Thoracic aorta (tissue), 2 donors: ENCODE measurements at regions not wholly inside any gene's neighbourhood (a gene's known extent, or its start where the extent isn't known, plus 50 kb on each side); places are given as distances from the start of the nearest gene placed in this dataset.
"Not testable (repeated sequence)": the region's sequence is repeated elsewhere in the genome, so short reads cannot be mapped to it uniquely, and the experiment has no call there.

Experiments
- ATAC-seq: fragments of 150-250 bp; one replicate; pipeline ENCODE4 v1.8.0; 2017; ENCODE audit warnings: low read depth; ENCODE audit not compliant: insufficient number of reproducible peaks, low FRiP score
- DNase-seq: peaks from one replicate; pipeline ENCODE4 v3.0.0-alpha.2; 2020; ENCODE audit warnings: low spot score
- H3K27ac ChIP-seq, 2 donors: fragments of 200-600 bp; sonication (generic); 1 replicate in 1 of 2; 2 replicates in 1 of 2; pipeline ENCODE4 v1.5.1; 2016; ENCODE audit warnings: mild to moderate bottlenecking in 2 of 2, moderate library complexity in 2 of 2
- H3K27me3 ChIP-seq: fragments of 200-600 bp; sonication (generic); replicated peaks from 2 replicates; pipeline ENCODE4 v1.6.0; 2016; ENCODE audit warnings: mild to moderate bottlenecking; ENCODE audit not compliant: insufficient read depth
- H3K36me3 ChIP-seq: fragments of 200-600 bp; sonication (generic); one replicate; pipeline ENCODE4 v1.5.1; 2016
- H3K4me1 ChIP-seq, 2 donors: fragments of 200-600 bp; sonication (generic); 1 replicate in 1 of 2; 2 replicates in 1 of 2; pipeline versions ENCODE4 v1.5.1 to v1.6.0; 2016; ENCODE audit warnings: low read depth in 2 of 2, mild to moderate bottlenecking in 1 of 2; ENCODE audit not compliant: control insufficient read depth in 1 of 2
- H3K4me3 ChIP-seq: fragments of 200-600 bp; sonication (generic); 2 replicates; pipeline ENCODE4 v1.5.1; 2016; ENCODE audit warnings: mild to moderate bottlenecking
- H3K9me3 ChIP-seq: fragments of 200-600 bp; sonication (generic); 2 replicates; pipeline ENCODE4 v1.5.1; 2016
- TF ChIP-seq, protein P1 (sequence below): fragments of 200-600 bp; sonication (generic); IDR thresholded peaks from one replicate; pipeline ENCODE4 v1.5.1; 2019; ENCODE audit warnings: antibody characterized with exemption

DNA sequence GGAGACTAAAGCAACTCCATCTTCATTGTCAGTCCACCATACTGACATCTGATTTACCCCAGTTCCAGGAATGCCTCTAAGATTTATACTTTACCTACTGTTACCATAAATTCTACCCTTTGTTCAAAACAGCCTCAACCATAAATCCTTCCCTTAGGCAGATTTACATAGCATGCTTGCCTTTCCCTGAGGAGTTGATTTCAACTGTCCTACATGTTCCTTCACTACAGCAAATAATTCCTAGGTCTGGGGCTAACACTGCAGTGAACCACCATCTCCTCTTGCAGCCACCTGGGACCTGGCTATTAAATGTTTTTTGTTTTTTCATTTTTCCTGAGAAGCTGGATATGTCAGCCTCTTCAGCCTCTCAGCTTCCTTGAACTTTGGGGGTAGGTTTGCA is 166.9 kb upstream of the PDE4D start:
- Histone ChIP-seq H3K4me1 (no peaks in the 10 kb centered on the region), H3K4me3 (no peak overlapping the region), H3K9me3 (no peaks in the 10 kb centered on the region), H3K27ac (no peak overlapping the region), H3K27me3 (no peaks in the 10 kb centered on the region), H3K36me3 (no peaks in the 10 kb centered on the region)
- TF ChIP-seq, protein P1, sequence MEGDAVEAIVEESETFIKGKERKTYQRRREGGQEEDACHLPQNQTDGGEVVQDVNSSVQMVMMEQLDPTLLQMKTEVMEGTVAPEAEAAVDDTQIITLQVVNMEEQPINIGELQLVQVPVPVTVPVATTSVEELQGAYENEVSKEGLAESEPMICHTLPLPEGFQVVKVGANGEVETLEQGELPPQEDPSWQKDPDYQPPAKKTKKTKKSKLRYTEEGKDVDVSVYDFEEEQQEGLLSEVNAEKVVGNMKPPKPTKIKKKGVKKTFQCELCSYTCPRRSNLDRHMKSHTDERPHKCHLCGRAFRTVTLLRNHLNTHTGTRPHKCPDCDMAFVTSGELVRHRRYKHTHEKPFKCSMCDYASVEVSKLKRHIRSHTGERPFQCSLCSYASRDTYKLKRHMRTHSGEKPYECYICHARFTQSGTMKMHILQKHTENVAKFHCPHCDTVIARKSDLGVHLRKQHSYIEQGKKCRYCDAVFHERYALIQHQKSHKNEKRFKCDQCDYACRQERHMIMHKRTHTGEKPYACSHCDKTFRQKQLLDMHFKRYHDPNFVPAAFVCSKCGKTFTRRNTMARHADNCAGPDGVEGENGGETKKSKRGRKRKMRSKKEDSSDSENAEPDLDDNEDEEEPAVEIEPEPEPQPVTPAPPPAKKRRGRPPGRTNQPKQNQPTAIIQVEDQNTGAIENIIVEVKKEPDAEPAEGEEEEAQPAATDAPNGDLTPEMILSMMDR: no peak
- ATAC-seq (no peak), DNase-seq (no peak)

DNA sequence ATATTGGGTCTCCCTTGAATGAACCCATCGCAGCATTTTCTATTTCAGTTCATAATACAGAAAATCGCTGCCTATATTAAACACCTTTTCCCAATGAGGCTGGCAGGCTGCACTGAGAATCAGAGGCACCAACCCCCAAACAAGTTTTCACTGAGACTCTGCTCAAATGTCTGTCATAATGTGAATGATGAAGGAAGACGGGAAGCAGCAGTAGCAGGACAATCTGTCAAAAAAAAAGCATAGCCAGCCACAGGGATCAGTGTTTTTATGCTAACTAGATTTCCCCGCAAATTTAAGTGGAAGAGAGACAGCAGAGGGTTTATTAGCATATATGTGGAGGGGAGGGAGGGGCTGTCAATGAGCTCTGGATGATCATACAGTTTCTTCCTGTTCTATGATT is 162.7 kb upstream of the PDE4D start:
- H3K27me3 ChIP-seq: no peaks in the 10 kb centered on the region
- ATAC-seq: no peak
- H3K4me3 ChIP-seq: no peak overlapping the region
- H3K9me3 ChIP-seq: no peaks in the 10 kb centered on the region
- no peaks in the 10 kb centered on the region for H3K36me3 ChIP-seq
- TF ChIP-seq, protein P1: no peak
- no peaks in the 10 kb centered on the region for H3K4me1 ChIP-seq
- H3K27ac ChIP-seq: no peak overlapping the region
- no peak for DNase-seq

DNA sequence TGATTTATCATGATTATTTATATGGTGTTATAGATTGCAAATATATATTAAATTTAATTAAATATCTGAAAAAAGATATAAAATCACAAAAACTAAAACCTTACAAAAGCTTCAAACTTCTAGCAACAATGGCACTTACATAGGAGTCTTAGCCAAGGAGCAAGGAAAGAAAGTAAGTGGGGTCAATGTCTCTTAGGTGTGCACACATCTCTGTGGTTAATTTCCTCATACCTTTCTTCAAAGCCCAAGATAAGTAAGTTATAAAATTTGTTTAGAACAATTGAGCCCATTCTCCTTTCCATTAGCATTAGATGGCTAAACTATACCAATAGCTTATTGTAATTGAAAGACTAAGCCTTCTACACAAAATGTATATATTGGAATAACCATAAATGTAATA is 161.6 kb upstream of the PDE4D start:
- H3K9me3 ChIP-seq: no peaks in the 10 kb centered on the region
- no peaks in the 10 kb centered on the region for H3K36me3 ChIP-seq
- DNase-seq (no peak), ATAC-seq (no peak)
- no peaks in the 10 kb centered on the region for H3K27me3 ChIP-seq
- H3K4me1 ChIP-seq: no peaks in the 10 kb centered on the region
- H3K4me3 ChIP-seq: no peak overlapping the region
- H3K27ac ChIP-seq: no peak overlapping the region
- TF ChIP-seq, protein P1: no peak

DNA sequence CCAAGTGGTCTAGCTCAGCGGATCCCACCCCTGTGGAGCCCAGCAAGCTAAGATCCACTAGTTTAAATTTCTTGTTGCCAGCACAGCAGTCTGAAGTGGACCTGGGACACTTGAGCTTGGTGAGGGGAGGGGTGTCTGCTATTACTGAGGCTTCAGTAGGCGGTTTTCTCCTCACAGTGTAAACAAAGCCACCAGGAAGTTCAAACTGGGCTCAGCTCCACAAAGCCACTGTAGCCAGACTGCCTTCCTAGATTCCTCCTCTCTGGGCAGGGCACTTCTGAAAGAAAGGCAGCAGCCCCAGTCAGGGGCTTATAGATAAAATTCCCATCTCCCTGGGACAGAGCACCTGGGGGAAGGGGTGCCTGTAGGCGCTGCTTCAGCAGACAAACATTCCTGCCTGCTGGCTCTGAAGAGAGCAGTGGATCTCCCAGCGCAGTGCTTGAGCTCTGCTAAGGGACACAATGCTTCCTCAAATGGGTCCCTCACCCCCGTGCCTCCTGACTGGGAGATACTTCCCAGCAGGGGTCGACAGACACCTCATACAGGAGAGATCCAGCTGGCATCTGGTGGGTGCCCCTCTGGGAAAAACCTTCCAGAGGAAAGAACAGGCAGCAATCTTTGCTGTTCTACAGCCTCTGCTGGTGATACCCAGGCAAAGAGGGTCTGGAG is 148.6 kb upstream of the PDE4D start:
- H3K4me1 ChIP-seq, H3K36me3 ChIP-seq, H3K27ac ChIP-seq, DNase-seq, H3K27me3 ChIP-seq, H3K4me3 ChIP-seq, H3K9me3 ChIP-seq, ATAC-seq: not testable (repeated sequence)

DNA sequence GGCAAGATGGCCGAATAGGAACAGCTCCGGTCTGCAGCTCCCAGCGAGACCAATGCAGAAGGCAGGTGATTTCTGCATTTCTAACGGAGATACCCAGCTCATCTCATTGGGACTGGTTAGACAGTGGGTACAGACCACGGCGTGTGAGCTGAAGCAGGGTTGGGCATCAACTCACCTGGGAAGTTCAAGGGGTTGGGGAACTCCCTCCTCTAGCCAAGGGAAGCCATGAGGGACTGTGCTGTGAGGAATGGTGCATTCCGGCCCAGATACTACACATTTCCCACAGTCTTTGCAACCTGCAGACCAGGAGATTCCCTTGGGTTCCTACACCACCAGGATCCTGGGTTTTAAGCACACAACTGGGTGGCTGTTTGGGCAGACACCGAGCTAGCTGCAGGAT is 148.0 kb upstream of the PDE4D start:
- not testable (repeated sequence) for H3K36me3 ChIP-seq, H3K27ac ChIP-seq, ATAC-seq, H3K27me3 ChIP-seq, H3K9me3 ChIP-seq, H3K4me1 ChIP-seq, H3K4me3 ChIP-seq, DNase-seq

DNA sequence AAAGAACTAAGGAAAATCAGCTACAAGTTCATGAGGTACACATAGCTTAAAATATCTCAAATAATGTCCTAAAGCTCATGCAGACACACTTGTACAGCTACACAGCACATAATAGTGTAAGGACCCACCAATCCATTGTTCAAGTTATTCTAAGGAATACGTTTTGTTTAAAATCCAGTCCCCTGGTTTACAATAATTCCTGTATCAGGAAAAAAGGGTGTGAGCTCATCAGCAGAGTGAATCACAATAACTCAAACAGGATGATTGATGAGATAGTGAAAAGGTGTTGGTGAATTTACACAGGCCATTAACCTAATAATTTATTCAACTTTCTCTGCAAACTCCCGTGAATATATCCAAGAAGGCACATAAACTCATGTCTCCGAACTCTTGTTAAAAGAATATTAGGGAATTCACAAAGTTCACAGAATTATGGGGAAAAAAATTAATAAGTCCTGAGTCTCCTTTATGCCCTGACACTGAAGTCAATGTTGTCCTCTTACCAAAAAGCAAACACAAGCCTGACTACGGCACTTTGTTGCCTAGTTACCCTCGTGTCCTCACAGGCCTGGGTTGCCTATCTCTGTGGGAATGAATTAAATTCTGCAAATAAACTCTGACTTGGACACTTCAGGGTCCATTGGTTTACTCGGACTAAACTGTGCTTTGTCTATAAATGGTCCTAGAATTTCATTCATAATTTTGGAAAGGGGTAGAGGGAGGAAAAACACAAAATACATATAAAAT is 142.8 kb upstream of the PDE4D start:
- no peak overlapping the region for H3K4me3 ChIP-seq
- no peaks in the 10 kb centered on the region for H3K9me3 ChIP-seq
- DNase-seq: no peak
- no peaks in the 10 kb centered on the region for H3K27me3 ChIP-seq
- peaks cover 0 to 11% of the 10 kb centered on the region in 2 donors for H3K4me1 ChIP-seq
- no peaks in the 10 kb centered on the region for H3K36me3 ChIP-seq
- no peak for ATAC-seq
- H3K27ac ChIP-seq: no peak overlapping the region
- TF ChIP-seq, protein P1: no peak
